ENCODE measurements at regions not wholly inside any gene's neighbourhood (a gene's known extent, or its start where the extent isn't known, plus 50 kb on each side); places are given as distances from the start of the nearest gene placed in this dataset.

DNA sequence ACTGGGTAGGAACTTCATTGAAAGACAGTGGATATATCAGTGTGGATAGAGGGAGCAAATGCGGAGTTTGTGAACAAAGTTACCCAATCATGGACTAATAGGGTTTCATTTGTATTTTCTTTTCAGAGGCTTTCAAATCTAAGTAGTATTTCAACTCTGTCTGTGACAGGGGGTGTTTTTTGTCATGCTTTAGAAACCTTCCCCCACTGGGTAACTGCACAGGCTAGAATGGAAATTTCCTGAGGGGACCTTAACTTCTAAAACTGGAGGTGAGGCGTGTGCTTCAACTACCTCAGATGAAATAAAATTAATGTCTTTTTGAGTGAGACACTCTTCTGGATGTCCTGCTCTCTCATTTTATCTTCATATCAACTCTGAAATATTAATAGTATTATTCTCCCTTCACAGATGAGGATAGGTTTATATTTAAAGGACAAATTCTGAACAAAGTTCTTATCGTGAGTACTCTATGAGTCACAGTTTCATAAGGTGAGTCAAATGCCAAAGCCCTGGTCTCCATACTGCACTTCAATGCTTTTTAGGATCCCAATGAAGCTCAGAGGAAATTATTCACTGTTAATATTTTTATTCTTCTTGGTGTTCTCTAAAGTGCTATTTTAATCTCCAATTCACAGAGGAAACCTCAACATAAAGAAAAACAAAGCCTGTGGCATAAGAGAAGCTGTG lies 770.6 kb downstream of the CCSER2 start (continued):
- TF ChIP-seq, protein P1, sequence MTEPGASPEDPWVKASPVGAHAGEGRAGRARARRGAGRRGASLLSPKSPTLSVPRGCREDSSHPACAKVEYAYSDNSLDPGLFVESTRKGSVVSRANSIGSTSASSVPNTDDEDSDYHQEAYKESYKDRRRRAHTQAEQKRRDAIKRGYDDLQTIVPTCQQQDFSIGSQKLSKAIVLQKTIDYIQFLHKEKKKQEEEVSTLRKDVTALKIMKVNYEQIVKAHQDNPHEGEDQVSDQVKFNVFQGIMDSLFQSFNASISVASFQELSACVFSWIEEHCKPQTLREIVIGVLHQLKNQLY (CRISPR knock-in tag; IDR thresholded peaks at IDR 0.05): no peak
- TF ChIP-seq SP1 (CRISPR knock-in tag; conservative IDR thresholded peaks at IDR 0.05) (no peak), FOXP1 (CRISPR knock-in tag; IDR thresholded peaks at IDR 0.05; ENCODE audit: borderline replicate concordance) (no peak), MXD4 (CRISPR knock-in tag; IDR thresholded peaks at IDR 0.05; ENCODE audit: borderline replicate concordance) (no peak), GTF2I (CRISPR knock-in tag; conservative IDR thresholded peaks at IDR 0.05) (no peak), ZNF671 (CRISPR knock-in tag; IDR thresholded peaks at IDR 0.05) (no peak)

DNA sequence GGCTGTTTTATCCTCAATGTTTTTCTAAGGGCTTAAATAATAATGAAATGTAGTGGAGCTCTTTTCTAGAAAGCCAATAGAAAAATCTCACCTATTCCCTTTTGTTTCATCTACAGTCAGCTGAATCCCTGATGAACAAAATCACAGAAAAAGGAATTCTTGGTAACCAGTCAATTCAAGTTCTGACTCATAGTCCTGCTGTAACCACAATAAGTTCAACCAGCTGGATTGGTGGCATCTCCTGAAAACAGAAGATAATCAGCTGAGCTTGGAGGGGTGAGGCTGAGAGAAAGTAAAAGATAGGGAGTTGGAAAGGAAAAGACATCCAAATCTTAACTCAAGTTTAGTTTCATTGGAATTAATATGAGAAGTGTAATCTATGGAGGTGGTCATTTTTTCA lies 772.1 kb downstream of the CCSER2 start:
- Mint-ChIP-seq H3K27me3 (ENCODE audit: low read depth) (no peaks in the 10 kb centered on the region; the same call in 1 of the 2 replicates), H3K9me3 (no peaks in the 10 kb centered on the region; the same call in 1 of the 2 replicates), H3K4me3 (no peak overlapping the region), H3K4me1 (peaks cover 19% of the 10 kb centered on the region), H3K36me3 (no peaks in the 10 kb centered on the region), H3K27ac (no peak overlapping the region)
- no peak for DNase-seq (ENCODE audit: low spot score)
- ChIA-PET POLR2A (no interaction called here), CTCF (no interaction called here)
- TF ChIP-seq, protein P2, sequence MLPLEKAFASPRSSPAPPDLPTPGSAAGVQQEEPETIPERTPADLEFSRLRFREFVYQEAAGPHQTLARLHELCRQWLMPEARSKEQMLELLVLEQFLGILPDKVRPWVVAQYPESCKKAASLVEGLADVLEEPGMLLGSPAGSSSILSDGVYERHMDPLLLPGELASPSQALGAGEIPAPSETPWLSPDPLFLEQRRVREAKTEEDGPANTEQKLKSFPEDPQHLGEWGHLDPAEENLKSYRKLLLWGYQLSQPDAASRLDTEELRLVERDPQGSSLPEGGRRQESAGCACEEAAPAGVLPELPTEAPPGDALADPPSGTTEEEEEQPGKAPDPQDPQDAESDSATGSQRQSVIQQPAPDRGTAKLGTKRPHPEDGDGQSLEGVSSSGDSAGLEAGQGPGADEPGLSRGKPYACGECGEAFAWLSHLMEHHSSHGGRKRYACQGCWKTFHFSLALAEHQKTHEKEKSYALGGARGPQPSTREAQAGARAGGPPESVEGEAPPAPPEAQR (CRISPR knock-in tag; IDR thresholded peaks at IDR 0.05): no peak
- TF ChIP-seq ZNF232 (CRISPR knock-in tag; IDR thresholded peaks at IDR 0.05): no peak
- no peak for TF ChIP-seq EMX1 (CRISPR knock-in tag; IDR thresholded peaks at IDR 0.05)
- no peak for TF ChIP-seq NR1H2 (CRISPR knock-in tag; IDR thresholded peaks at IDR 0.05)
- no peak for TF ChIP-seq MYBL2 (CRISPR knock-in tag; IDR thresholded peaks at IDR 0.05)
- no peak for ATAC-seq

DNA sequence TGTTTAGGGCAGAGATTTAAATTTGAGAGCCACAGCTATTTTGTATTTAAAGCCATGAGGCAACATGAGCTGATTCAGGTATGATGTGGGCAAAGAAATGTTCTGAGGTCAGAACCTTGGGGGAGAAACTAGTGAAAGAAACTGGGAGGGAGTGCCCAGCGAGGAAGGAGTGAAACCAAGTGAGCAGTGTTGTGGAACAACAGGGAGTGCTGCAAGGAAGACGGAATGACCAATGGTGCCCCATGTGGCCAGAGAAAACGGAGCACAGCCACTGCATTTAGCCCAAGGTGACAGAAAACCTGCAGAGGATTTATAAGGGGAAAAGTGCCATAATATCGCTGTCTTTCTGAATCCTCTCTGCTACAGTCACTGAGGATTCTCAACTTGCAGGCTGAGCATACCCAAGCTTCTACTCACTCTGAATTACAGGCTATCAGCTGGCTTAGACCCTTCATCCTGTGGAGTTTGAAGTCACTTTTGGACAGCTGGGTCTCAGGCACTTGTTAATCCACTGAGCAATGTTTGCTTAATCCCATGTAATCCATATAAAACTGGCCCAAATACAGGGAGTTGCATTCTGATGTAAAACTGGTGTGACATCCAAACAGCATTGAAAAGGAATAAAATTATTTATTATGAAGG lies 777.3 kb downstream of the CCSER2 start:
- Mint-ChIP-seq H3K4me3 (no peak overlapping the region), H3K27me3 (ENCODE audit: low read depth) (no peaks in the 10 kb centered on the region), H3K27ac (no peak overlapping the region), H3K4me1 (peaks cover 18% of the 10 kb centered on the region), H3K9me3 (no peaks in the 10 kb centered on the region; the same call in 1 of the 2 replicates), H3K36me3 (no peaks in the 10 kb centered on the region)
- DNase-seq (ENCODE audit: low spot score) (peak; percentile 55), ATAC-seq (peak; percentile 96)
- CTCF ChIA-PET: no interaction called here
- POLR2A ChIA-PET: no interaction called here
- TF ChIP-seq KAT7 (CRISPR knock-in tag; IDR thresholded peaks at IDR 0.05; ENCODE audit: borderline replicate concordance): no peak
- TF ChIP-seq, protein P3, sequence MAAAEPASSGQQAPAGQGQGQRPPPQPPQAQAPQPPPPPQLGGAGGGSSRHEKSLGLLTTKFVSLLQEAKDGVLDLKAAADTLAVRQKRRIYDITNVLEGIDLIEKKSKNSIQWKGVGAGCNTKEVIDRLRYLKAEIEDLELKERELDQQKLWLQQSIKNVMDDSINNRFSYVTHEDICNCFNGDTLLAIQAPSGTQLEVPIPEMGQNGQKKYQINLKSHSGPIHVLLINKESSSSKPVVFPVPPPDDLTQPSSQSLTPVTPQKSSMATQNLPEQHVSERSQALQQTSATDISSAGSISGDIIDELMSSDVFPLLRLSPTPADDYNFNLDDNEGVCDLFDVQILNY (CRISPR knock-in tag; IDR thresholded peaks at IDR 0.05): no peak
- TF ChIP-seq, protein P4, sequence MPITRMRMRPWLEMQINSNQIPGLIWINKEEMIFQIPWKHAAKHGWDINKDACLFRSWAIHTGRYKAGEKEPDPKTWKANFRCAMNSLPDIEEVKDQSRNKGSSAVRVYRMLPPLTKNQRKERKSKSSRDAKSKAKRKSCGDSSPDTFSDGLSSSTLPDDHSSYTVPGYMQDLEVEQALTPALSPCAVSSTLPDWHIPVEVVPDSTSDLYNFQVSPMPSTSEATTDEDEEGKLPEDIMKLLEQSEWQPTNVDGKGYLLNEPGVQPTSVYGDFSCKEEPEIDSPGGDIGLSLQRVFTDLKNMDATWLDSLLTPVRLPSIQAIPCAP (CRISPR knock-in tag; IDR thresholded peaks at IDR 0.05): no peak
- TF ChIP-seq FOXJ3 (CRISPR knock-in tag; IDR thresholded peaks at IDR 0.05; ENCODE audit: borderline replicate concordance): no peak
- TF ChIP-seq ZNF317 (CRISPR knock-in tag; IDR thresholded peaks at IDR 0.05; ENCODE audit: borderline replicate concordance, low read depth): no peak
- no peak for TF ChIP-seq JUN (CRISPR knock-in tag; IDR thresholded peaks at IDR 0.05)
- TF ChIP-seq ESRRA (CRISPR knock-in tag; IDR thresholded peaks at IDR 0.05; ENCODE audit: borderline replicate concordance): no peak
- TF ChIP-seq MYBL2 (CRISPR knock-in tag; IDR thresholded peaks at IDR 0.05): no peak
- TF ChIP-seq ZNF671 (CRISPR knock-in tag; IDR thresholded peaks at IDR 0.05): no peak
- TF ChIP-seq ZNF219 (CRISPR knock-in tag; IDR thresholded peaks at IDR 0.05; ENCODE audit: borderline replicate concordance): no peak
- no peak for TF ChIP-seq NR2C2 (CRISPR knock-in tag; IDR thresholded peaks at IDR 0.05)
- no peak for TF ChIP-seq SOX15 (CRISPR knock-in tag; IDR thresholded peaks at IDR 0.05)
- TF ChIP-seq, protein P5, sequence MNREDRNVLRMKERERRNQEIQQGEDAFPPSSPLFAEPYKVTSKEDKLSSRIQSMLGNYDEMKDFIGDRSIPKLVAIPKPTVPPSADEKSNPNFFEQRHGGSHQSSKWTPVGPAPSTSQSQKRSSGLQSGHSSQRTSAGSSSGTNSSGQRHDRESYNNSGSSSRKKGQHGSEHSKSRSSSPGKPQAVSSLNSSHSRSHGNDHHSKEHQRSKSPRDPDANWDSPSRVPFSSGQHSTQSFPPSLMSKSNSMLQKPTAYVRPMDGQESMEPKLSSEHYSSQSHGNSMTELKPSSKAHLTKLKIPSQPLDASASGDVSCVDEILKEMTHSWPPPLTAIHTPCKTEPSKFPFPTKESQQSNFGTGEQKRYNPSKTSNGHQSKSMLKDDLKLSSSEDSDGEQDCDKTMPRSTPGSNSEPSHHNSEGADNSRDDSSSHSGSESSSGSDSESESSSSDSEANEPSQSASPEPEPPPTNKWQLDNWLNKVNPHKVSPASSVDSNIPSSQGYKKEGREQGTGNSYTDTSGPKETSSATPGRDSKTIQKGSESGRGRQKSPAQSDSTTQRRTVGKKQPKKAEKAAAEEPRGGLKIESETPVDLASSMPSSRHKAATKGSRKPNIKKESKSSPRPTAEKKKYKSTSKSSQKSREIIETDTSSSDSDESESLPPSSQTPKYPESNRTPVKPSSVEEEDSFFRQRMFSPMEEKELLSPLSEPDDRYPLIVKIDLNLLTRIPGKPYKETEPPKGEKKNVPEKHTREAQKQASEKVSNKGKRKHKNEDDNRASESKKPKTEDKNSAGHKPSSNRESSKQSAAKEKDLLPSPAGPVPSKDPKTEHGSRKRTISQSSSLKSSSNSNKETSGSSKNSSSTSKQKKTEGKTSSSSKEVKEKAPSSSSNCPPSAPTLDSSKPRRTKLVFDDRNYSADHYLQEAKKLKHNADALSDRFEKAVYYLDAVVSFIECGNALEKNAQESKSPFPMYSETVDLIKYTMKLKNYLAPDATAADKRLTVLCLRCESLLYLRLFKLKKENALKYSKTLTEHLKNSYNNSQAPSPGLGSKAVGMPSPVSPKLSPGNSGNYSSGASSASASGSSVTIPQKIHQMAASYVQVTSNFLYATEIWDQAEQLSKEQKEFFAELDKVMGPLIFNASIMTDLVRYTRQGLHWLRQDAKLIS (CRISPR knock-in tag; IDR thresholded peaks at IDR 0.05; ENCODE audit: borderline replicate concordance): no peak

Measured in WTC11 (cell line).